HG03135 (cell line): ENCODE measurements at regions not wholly inside any gene's neighbourhood (a gene's known extent, or its start where the extent isn't known, plus 50 kb on each side); places are given as distances from the start of the nearest gene placed in this dataset.
"Not testable (repeated sequence)": the region's sequence is repeated elsewhere in the genome, so short reads cannot be mapped to it uniquely, and the experiment has no call there.

Experiments used
- ATAC-seq: cut with Tn5 transposase; IDR thresholded peaks from one replicate; pipeline ENCODE4 v1.9.1; 2021; ENCODE audit warnings: mild to moderate bottlenecking, moderate library complexity; ENCODE audit not compliant: unreplicated experiment

- no peak for ATAC-seq
These were observed 111.3 kb upstream of the SMURF2 start for GRCh38 chr17:64773386-64773835.

- ATAC-seq = no peak
These were observed 110.8 kb upstream of the SMURF2 start for GRCh38 chr17:64772845-64773299.

GRCh38 chr17:64771980-64772844, 110.1 kb upstream of the SMURF2 start:
- ATAC-seq = no peak

GRCh38 chr17:64769712-64770111, 107.6 kb upstream of the SMURF2 start:
- no peak for ATAC-seq

GRCh38 chr17:64767269-64767997, 105.3 kb upstream of the SMURF2 start:
- ATAC-seq = no peak

- no peak for ATAC-seq
These were observed 103.2 kb upstream of the SMURF2 start for GRCh38 chr17:64765191-64765889.

GRCh38 chr17:64750891-64751677, 89.0 kb upstream of the SMURF2 start:
- no peak for ATAC-seq

- no peak for ATAC-seq
These were observed 88.4 kb upstream of the SMURF2 start for GRCh38 chr17:64750478-64750877.

GRCh38 chr17:64749306-64749705, 87.2 kb upstream of the SMURF2 start:
- ATAC-seq = no peak

- ATAC-seq = no peak
These were observed 85.9 kb upstream of the SMURF2 start for GRCh38 chr17:64747938-64748540.

- no peak for ATAC-seq
These were observed 80.2 kb upstream of the SMURF2 start for GRCh38 chr17:64742326-64742725.

- ATAC-seq = not testable (repeated sequence)
These were observed 79.8 kb upstream of the SMURF2 start for GRCh38 chr17:64741916-64742315.

GRCh38 chr17:64741038-64741641, 79.0 kb upstream of the SMURF2 start:
- ATAC-seq = no peak

GRCh38 chr17:64739316-64740058, 77.4 kb upstream of the SMURF2 start:
- no peak for ATAC-seq

GRCh38 chr17:64736804-64737492, 74.8 kb upstream of the SMURF2 start:
- ATAC-seq = no peak

- ATAC-seq = no peak
These were observed 70.4 kb upstream of the SMURF2 start for GRCh38 chr17:64732336-64733006.

- ATAC-seq = not testable (repeated sequence)
These were observed 67.9 kb upstream of the SMURF2 start for GRCh38 chr17:64730023-64730422.

GRCh38 chr17:64729201-64729600, 67.1 kb upstream of the SMURF2 start:
- ATAC-seq = no peak
